DMS153 treated with DMSO at 0.1 percent for 48 hours (cell line): ENCODE measurements at regions not wholly inside any gene's neighbourhood (a gene's known extent, or its start where the extent isn't known, plus 50 kb on each side); places are given as distances from the start of the nearest gene placed in this dataset.
"Not testable (repeated sequence)": the region's sequence is repeated elsewhere in the genome, so short reads cannot be mapped to it uniquely, and the experiment has no call there.

Experiments
- DNase-seq: peaks from one replicate; lab custom pipeline; 2025; ENCODE audit not compliant: unreplicated experiment; lab: John Stamatoyannopoulos, UW

DNA sequence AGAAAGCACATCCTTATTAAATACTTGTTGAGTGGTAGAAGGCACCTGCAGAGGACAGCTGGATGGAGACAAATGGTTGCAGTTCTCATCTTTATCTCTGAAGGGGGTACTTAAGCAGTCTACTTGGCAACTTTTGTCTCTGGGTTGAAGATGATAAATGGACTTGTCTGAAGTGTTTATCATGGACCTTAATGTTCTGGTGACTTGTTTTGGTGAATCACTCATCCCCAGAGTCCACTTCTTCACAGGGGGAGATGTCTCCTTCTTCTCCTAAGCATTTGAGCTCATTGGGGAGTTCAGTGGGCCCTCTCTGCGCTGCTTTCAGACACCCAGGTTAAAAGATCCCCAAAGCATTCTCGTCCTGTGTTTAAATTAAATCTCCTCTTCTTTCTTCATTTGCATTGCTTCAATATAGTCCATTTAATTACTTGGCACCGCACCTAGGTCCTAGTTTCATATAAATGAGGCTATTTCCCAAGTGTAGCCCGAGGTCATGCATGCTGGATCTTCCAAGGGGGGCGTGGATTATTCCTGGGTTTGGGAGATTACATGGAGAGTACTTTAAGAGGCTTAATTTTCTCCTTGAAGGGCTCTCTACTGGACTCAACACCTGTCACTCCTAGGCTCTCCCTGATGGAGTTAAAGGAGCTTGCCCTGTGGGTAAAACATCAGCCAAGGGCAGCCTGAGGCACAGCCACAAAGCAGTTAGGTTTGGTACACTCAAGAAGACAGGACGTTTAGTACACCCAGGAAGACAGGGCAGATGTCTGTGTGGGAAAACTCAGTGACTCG is 239.3 kb upstream of the C2CD4B start:
- DNase-seq: no peak

DNA sequence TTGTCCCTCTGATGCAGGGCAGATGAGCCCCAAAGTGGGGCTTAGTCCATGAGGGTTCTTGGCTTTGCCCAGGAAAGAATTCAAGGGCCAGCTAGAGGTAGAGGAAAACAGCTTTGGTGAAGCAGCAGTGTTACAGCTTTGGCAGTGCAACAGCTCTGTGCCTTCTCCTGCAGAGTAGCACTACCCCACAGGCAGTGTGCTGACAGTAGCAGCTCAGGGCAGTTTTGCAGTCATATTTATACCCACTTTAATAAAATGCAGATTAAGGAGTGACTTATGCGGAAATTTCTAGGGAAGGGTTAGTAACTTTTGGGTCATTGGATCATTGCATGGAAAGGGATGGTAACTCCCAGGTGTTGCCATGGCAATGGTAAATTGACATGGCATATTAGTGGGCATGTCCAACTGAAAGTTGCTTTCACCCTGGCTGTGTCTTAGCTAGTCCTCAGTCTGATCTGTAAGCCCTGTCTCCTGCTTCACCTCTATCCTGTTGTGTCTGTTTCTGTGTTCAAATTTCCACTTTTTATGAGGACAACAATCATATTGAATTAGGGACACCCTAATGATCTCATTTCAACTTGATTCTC is 241.3 kb upstream of the C2CD4B start:
- DNase-seq: no peak

- DNase-seq: no peak
Measured at GRCh38 chr15:62407216-62407615, 242.1 kb upstream of the C2CD4B start.

DNA sequence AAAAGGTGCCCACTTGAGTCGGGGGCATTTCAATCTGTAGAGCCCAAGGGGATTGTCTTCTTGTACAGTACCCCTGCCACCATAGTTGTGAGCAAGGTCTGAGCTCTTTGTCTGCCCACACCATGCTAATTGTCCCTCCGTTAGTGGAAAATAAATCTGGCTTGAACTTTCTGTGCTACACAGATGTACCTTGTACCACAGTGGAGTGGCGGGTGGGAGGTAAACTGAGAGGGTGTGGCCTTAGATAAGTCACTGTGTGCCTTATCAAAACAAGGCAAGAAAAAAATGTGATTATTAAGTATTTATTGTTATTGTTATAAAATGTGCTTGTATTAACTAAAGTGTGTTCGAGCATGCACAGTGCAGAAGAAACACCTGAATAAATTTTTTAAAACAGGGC is 242.9 kb upstream of the C2CD4B start:
- DNase-seq: no peak

- DNase-seq: no peak
Measured at GRCh38 chr15:62409466-62409865, 244.4 kb upstream of the C2CD4B start.

DNA sequence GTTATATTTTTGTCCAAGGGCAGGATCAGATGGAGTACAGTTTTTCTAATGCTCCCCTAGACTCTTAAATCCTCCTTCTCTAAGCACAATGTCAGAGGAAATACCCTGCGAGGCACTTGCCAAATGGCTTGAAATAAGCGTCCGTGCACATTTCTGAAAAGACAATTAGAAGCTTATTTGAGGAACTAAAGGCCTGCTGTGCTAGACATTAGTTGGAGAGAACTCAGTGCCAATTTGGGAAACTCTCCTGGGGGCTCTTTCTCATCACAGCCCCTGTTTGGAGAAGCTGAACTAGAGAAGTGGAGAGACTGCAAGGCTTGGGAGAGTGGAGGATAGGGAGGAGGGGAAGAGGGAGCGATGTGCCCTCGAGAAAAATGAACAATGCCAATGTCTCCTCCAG is 247.6 kb upstream of the C2CD4B start:
- DNase-seq: no peak

DNA sequence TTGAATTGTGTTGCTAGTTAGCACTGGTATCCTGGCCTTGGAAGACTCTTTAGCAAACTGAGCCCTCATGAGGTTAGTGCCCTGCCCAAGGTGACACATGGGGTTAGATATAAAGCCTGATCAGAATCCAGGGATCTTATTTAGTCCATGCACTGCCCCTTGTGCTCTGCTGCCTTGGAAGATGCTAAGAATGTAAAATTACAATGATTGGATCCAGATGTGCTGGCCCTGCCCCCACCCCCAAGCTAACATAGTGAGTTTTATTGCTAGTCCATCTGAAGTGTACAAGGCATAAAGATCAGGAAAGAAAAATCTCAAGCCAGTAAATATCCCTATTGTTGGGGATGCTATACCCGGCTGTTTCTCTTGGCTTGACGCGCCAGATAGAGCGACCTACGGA is 248.1 kb upstream of the C2CD4B start:
- no peak for DNase-seq

DNA sequence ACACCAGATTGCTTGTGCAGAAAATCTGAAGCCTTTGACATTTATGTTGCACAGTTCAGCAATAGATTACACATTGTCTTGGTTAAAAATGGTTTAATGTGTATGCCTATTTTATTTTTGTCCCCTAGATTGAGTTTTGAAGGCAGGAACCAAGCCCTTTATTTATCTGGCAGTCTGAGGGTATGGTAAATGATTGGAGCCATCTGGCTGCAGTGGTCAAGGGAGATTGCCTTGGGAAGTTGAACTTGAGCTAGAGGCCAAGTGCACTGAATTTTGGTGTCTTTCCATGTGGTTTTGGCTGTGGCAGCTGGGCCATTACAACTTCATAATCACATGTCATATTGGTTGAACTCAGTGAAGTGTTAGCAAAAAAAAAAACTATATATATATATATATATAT is 248.7 kb upstream of the C2CD4B start:
- no peak for DNase-seq

- no peak for DNase-seq
Measured at GRCh38 chr15:62415498-62415897, 250.4 kb upstream of the C2CD4B start.

DNA sequence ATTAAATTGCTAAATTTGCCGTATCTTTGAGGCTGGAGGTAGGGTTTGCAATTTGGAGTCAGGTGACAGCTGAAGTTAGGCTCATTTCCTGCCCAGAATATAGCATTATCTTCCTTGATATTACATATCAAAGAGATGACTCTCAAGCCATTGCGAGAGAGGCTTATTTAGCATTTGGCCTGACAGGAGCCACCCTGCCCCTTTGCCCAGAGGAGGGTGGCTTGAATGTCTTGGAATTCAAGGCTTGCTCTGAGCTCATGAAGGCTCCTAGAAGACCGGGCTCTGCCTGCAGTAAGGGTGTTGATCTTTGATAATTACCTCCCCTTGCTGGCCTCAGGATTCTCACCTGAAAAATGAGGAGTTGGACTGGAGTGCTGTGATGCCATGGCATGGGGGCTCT is 251.4 kb upstream of the C2CD4B start:
- DNase-seq: no peak

DNA sequence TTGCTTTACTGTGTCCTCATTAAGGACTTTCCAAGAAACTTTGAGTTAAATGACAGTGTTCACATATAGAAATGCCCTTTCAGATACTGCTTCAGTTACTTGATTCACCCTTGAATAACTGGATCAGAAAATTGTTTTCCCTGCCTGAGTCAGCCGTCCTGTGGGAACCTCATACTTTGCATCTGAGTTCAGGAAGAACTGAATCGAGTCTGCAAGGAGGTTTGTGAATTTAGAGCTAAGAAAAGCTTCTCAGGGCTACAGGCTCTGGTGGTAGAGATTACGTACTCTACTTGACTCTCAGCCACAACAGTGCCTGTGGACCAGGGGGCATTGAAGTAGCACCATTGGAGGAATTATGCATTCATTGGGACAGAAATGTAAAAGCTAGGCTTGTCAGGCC is 252.4 kb upstream of the C2CD4B start:
- DNase-seq: no peak

GRCh38 chr15:62418496-62418895 is 253.4 kb upstream of the C2CD4B start:
- DNase-seq: not testable (repeated sequence)

DNA sequence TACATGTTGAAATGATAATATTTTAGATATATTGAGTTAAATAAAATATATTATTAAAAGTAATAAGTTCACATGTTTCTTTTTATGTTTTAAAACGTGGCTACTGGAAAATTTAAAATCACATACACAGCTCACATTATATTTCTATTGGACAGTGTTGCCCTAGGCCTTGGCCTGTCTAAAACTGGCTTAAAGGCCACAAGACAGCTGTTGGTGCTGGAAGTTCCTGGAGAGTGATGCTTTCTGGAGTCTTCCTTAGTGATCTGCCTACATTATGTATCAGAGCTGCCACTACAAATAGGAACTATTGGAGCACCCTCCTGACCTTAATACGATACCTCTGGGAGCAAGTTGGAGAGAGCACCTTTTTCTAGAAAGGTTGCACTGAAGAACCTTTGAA is 254.1 kb upstream of the C2CD4B start:
- DNase-seq: no peak

DNA sequence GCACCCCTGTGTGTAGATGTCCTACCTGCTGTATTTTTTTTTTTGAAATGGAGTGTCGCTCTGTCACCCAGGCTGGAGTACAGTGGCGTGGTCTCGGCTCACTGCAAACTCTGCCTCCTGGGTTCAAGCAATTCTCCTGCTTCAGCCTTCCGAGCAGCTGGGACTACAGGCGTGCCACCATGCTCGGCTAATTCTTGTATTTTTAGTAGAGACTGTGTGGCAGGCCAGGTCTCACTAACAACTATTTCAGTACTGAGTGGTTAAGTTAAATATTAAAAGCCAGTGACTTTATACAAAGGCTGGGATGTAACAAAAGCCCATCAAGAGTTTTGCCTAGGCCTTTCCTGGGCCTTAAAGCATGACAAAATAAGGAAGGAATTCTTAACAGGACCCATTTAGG is 255.3 kb upstream of the C2CD4B start:
- DNase-seq: not testable (repeated sequence)

- DNase-seq: no peak
Measured at GRCh38 chr15:62421289-62421688, 256.2 kb upstream of the C2CD4B start.

DNA sequence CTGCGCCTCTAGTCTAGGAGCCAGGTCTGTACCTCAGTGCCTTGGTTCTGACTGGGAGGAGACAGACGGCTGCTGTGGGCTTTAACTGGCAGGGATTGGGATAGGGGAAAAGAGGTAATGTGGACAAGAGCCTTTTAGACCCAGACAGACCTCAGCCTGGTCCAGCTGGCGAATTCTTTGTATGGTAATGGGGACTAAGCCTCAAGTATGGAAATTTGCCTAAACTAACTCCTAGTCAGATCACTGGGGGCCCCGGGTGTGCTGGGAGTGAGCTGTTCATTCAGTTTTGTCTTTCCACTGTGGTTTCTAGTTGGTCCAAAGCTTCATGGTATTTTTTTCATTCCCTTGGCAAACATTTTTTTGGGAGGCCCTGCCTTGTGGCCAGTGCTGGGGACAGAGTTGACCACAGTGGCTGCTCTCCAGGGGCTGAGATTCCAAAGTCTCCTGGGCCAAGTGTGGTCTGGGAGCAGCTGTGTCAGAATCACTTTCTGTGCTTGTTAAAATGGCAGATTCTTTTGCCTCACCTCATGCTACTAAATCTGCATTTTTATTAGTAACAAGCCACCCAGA is 261.4 kb upstream of the C2CD4B start:
- DNase-seq: no peak

DNA sequence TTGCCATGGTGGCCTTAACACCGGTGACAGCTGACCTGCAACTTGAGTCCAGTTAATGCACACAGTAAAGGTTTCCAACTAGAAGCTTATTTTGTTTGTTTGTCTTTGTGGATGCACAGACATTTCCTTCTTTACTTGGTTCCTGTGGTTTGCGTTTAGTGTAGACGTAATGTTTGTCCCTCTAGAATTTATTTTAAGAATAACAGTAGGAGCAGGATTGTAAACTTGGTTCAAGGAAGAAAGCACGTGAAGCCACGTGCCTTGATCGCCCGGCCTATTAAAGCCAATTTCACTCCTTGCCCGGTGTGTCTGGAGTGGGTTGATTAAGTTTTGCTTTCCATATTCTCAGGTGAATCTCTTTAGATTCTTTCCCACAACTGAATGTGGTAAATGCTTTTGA is 263.2 kb upstream of the C2CD4B start:
- DNase-seq: no peak

GRCh38 chr15:62428851-62429598 is 263.9 kb upstream of the C2CD4B start:
- no peak for DNase-seq

DNA sequence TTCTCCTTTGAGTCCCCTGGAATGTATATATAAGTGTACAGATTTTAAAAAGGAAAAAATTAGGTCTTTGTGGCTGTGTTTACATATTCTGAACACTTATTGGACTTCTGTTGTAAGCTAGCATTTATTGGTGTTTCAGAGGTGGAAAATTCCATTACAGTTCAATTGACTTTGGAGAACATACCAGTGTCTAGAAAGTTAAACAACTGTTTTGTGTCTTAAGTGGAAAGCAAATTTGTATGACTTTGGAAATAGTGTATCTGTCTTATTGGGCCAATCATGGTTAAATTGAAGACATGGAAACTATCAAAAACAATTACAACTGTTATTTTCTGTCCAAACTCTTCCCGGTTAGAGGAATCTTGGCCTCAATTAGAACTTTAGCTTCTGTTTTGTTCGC is 265.0 kb upstream of the C2CD4B start:
- no peak for DNase-seq

DNA sequence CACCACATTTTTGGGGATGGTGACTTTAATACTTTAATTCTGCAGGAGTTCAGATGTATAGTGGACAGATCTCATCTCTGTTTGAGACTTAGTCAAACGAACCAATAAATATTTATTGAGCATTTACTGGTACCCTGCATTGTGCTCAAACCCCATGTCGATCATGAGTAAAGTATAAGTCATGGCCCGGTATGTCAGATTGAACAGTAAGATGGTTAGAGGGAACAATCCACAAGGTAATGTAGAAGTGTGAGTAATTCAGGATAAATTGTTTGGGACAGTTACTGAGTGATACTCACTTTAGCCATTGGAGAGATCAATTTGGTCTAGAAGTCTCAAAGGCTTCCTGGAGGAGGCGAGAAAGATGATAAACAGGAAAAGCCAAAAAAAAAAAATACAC is 265.5 kb upstream of the C2CD4B start:
- DNase-seq: no peak

- no peak for DNase-seq
Measured at GRCh38 chr15:62431008-62431797, 266.1 kb upstream of the C2CD4B start.
